OCI-LY3 (cell line): ENCODE measurements at regions not wholly inside any gene's neighbourhood (a gene's known extent, or its start where the extent isn't known, plus 50 kb on each side); places are given as distances from the start of the nearest gene placed in this dataset.

Experiments
- H2AFZ ChIP-seq: fragments of 200-600, 300-600 bp; shearing (Covaris generic); 2 replicates; pipeline ENCODE4 v1.6.0; 2014; ENCODE audit warnings: antibody characterized with exemption, low read depth, low read length
- H3K27ac ChIP-seq: fragments of 200-600, 300-600 bp; sonication (generic); 2 replicates; pipeline ENCODE4 v1.5.1; 2014; ENCODE audit warnings: mild to moderate bottlenecking, low read length, moderate library complexity, mixed read lengths
- H3K27me3 ChIP-seq: fragments of 200-600, 300-600 bp; sonication (generic); 2 replicates; pipeline ENCODE4 v1.6.1; 2014; ENCODE audit warnings: low read depth, low read length, mixed read lengths
- H3K36me3 ChIP-seq: fragments of 200-600, 300-600 bp; sonication (generic); replicated peaks from 2 replicates; pipeline ENCODE3; 2014; ENCODE audit warnings: low read depth, low read length, mixed read lengths
- H3K4me1 ChIP-seq: fragments of 300-600, 200-600 bp; sonication (generic); 2 replicates; pipeline ENCODE4 v1.6.1; 2014; ENCODE audit warnings: low read length, mixed read lengths
- H3K4me2 ChIP-seq: fragments of 200-600, 300-600 bp; sonication (generic); 2 replicates; pipeline ENCODE4 v1.6.1; 2014; ENCODE audit warnings: low read length, mixed read lengths
- H3K4me3 ChIP-seq: fragments of 300-600, 200-600 bp; sonication (generic); 2 replicates; pipeline ENCODE4 v1.5.1; 2014; ENCODE audit warnings: antibody characterized with exemption, mild to moderate bottlenecking, low read length, moderate library complexity
- H3K79me2 ChIP-seq: fragments of 300-600, 200-600 bp; shearing (Covaris generic); 2 replicates; pipeline ENCODE4 v1.6.1; 2014; ENCODE audit warnings: mild to moderate bottlenecking, low read length, mixed read lengths
- H3K9ac ChIP-seq: fragments of 300-600, 200-600 bp; shearing (Covaris generic); 2 replicates; pipeline ENCODE4 v1.6.0; 2014; ENCODE audit warnings: mild to moderate bottlenecking, low read length, moderate library complexity
- H3K9me3 ChIP-seq: fragments of 200-600, 300-600 bp; shearing (Covaris generic); 2 replicates; pipeline ENCODE4 v1.6.1; 2014; ENCODE audit warnings: low read length, mixed read lengths; ENCODE audit not compliant: insufficient read depth
- H4K20me1 ChIP-seq: fragments of 200-600, 300-600 bp; sonication (generic); 2 replicates; pipeline ENCODE4 v1.6.1; 2016; ENCODE audit warnings: low read length, mixed read lengths; ENCODE audit not compliant: insufficient read depth
- EZH2phosphoT487 ChIP-seq: fragments of 200-600 bp; shearing (Covaris generic); IDR thresholded peaks from 2 replicates; pipeline ENCODE4 v1.6.1; 2018; ENCODE audit warnings: antibody characterized with exemption, mixed run types, low read depth
- TF ChIP-seq, protein P1 (sequence below): fragments of 200-600, 300-600 bp; sonication (generic); IDR thresholded peaks from 2 replicates; pipeline ENCODE4 v1.5.1; 2014; ENCODE audit warnings: antibody characterized with exemption, low read length, low read depth

DNA sequence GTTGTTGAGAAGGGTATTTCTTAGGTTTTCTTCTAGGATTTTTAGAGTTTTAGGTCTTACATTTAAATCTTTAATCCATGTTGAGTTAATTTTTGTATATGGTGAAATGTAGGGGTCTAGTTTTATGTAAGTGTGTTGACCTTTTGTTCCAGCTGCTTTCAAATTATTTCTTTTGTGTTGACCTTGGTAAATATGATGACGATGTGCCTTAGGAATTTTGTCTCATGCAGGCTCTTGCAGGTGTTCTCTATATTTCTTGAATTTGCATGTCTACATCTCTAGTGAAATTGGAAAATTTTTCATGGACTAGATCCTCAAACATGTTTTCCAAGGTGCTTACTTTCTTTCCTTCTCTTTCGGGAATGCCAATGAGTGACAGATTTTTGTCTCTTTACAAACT lies 1609.3 kb upstream of the ZEB2 start:
- Histone ChIP-seq H3K36me3 (no peaks in the 10 kb centered on the region), H3K9me3 (no peaks in the 10 kb centered on the region)

DNA sequence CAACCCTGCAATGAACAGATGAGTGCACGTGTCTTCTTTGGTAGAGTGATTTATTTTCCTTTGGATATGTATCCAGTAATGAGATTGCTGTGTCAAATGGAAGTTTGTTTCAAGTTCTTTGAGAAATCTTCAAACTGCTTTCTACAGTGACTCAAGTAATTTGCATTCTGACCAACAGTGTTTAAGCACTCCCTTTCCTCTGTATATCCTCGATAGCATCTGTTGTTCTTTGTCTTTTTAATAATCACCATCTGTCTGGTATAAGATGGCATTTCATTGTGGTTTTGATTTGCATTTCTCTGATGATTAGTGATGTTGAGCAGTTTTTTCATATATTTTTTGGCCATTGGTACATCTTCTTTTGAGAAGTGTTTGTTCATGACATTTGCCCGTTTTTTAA lies 1608.3 kb upstream of the ZEB2 start:
- Histone ChIP-seq H3K9ac (no peak overlapping the region), H3K36me3 (no peaks in the 10 kb centered on the region), H4K20me1 (no peaks in the 10 kb centered on the region), H3K9me3 (no peaks in the 10 kb centered on the region), H2AFZ (no peak overlapping the region), H3K4me1 (no peaks in the 10 kb centered on the region), H3K27ac (no peak overlapping the region), H3K4me2 (no peak overlapping the region), H3K4me3 (no peak overlapping the region), H3K79me2 (no peaks in the 10 kb centered on the region), H3K27me3 (no peaks in the 10 kb centered on the region)
- no peak for TF ChIP-seq EZH2phosphoT487
- TF ChIP-seq, protein P1, sequence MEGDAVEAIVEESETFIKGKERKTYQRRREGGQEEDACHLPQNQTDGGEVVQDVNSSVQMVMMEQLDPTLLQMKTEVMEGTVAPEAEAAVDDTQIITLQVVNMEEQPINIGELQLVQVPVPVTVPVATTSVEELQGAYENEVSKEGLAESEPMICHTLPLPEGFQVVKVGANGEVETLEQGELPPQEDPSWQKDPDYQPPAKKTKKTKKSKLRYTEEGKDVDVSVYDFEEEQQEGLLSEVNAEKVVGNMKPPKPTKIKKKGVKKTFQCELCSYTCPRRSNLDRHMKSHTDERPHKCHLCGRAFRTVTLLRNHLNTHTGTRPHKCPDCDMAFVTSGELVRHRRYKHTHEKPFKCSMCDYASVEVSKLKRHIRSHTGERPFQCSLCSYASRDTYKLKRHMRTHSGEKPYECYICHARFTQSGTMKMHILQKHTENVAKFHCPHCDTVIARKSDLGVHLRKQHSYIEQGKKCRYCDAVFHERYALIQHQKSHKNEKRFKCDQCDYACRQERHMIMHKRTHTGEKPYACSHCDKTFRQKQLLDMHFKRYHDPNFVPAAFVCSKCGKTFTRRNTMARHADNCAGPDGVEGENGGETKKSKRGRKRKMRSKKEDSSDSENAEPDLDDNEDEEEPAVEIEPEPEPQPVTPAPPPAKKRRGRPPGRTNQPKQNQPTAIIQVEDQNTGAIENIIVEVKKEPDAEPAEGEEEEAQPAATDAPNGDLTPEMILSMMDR: no peak

More for the DNA sequence above, 1609.3 kb upstream of the ZEB2 start:
- H3K9ac ChIP-seq: no peak overlapping the region
- TF ChIP-seq EZH2phosphoT487: no peak
- TF ChIP-seq, protein P1: no peak
- H3K4me1 ChIP-seq: no peaks in the 10 kb centered on the region
- no peaks in the 10 kb centered on the region for H3K79me2 ChIP-seq
- H3K4me2 ChIP-seq: no peak overlapping the region
- no peak overlapping the region for H2AFZ ChIP-seq
- no peaks in the 10 kb centered on the region for H4K20me1 ChIP-seq
- H3K27ac ChIP-seq: no peak overlapping the region
- H3K4me3 ChIP-seq: no peak overlapping the region
- no peaks in the 10 kb centered on the region for H3K27me3 ChIP-seq

DNA sequence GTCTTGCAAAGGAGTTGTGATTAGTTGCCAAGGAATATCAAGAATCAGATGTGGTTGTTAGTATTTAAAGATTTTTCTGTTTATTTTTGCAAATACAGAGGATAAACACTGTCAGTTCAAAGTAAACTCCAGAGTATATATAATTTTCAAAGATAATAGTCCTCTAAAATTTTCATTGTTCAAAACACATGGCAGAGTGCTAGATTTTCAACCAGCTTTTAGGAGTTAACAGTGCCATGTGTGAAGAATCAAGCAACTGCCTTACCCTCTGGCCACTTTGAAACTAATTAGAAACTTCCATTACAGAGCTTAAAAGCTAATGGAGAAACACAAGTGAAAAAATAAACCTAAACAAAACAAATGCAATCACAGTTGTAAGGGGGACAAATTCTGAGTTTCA lies 1605.6 kb upstream of the ZEB2 start:
- H3K79me2 ChIP-seq: no peaks in the 10 kb centered on the region

DNA sequence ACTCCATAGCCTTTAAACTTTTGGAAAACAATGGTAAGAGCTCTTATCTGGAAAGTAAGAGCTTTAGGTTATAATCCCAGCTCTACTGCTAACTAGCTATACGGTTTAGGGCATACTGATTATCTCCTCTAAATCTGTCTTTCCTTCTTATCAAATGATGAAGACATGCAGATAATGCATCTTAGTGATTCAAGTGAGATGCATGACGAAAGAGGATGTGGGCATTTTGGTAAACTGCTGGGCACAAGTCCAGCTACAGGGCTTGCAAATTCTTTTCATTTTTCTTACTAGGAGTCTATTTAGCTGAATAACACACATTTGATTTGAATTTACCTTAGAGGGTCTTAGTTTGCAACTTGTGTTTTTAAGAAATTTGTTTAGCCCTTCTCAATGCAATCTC lies 1604.8 kb upstream of the ZEB2 start:
- Histone ChIP-seq H3K27ac (no peak overlapping the region), H3K79me2 (no peaks in the 10 kb centered on the region), H3K4me3 (no peak overlapping the region), H3K9me3 (no peaks in the 10 kb centered on the region), H3K4me1 (no peaks in the 10 kb centered on the region), H3K9ac (no peak overlapping the region), H4K20me1 (no peaks in the 10 kb centered on the region), H2AFZ (no peak overlapping the region), H3K4me2 (no peak overlapping the region), H3K36me3 (no peaks in the 10 kb centered on the region), H3K27me3 (no peaks in the 10 kb centered on the region)
- TF ChIP-seq, protein P1: no peak
- no peak for TF ChIP-seq EZH2phosphoT487

More for the DNA sequence above, 1605.6 kb upstream of the ZEB2 start:
- H3K36me3 ChIP-seq: no peaks in the 10 kb centered on the region
- no peaks in the 10 kb centered on the region for H3K27me3 ChIP-seq
- no peak overlapping the region for H3K4me3 ChIP-seq
- no peak overlapping the region for H3K9ac ChIP-seq
- no peak overlapping the region for H3K4me2 ChIP-seq
- no peaks in the 10 kb centered on the region for H3K9me3 ChIP-seq
- no peak for TF ChIP-seq EZH2phosphoT487
- TF ChIP-seq, protein P1: no peak
- H4K20me1 ChIP-seq: no peaks in the 10 kb centered on the region
- no peaks in the 10 kb centered on the region for H3K4me1 ChIP-seq
- H2AFZ ChIP-seq: no peak overlapping the region
- no peak overlapping the region for H3K27ac ChIP-seq
